Ureter (tissue), 1 donor: ENCODE measurements at regions not wholly inside any gene's neighbourhood (a gene's known extent, or its start where the extent isn't known, plus 50 kb on each side); places are given as distances from the start of the nearest gene placed in this dataset.
A peak's percentile ranks its signal among the peaks of the same experiment; 100 is the strongest.

ENCODE experiments used
- DNase-seq: peaks from one replicate; pipeline ENCODE4 v3.0.0-alpha.2; 2020; ENCODE audit warnings: low spot score
- donor health status: DM: yes; HTN: yes; CAD: no.

DNA sequence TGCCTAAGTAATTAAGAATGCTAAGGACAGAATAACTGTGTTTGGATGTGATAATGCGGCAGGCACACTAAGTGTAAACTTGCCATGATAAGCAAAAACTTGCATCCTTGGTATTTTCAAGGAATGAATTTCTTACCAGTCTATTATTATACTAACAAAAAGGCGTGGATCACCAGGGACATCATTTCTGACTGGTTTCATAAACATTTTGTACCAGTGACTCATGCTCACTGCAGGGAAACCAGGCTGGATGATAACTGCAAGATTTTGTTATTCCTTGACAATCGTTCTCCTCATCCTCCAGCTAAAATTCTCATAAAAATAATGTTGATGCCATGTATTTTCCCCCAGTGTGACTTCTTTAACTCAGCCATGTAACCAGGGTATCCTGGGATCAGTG is 289.5 kb downstream of the CDCA7 start:
- DNase-seq, result no peak

DNA sequence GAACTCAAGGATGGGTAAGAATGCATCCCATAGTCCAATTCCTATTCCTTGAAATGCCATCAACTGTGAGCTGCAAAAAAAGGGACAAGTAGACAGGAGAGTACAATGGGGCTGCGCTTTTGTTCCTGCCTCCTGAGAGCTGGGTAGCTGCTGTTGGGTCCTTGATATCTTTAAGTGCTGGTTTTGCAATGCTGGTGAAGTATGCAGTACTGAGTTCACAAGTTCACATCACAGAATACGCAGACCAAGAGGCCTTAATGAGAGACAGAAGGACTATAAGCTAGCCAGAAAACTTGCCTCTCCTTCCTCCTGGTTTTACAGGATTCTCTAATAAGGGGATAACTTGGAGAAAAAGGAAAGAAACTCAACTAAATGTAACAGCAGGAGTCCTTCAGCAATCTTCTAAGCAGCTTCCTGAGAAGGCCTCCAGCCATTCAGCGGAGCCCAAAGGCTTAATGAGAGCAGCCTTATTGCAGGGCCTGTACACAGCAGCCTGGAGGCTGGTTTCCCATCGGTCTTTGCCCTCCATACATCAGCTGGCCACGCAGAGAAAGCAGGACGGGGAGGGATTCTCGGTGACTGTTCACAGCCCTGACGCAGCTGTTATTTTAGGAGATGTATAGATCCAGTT is 293.1 kb downstream of the CDCA7 start:
- DNase-seq, result no peak

DNA sequence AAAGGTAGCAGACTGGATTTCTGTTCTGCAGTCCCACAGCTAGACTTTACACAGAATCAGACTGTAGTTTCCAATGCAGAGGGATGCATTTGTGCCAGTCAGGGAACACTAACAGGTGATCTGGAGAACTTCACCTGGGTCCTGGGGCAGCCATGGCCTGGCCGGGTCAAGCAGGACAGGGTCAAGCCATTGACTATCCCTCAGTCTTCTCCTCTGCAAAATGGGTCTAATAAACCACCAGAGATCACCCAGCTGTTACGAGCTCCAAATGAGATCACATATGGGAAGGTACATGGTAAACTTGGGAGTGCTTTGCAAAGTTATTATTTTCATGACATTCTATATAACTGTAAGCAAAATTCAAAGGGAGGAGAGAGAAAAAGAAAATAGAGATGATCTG is 294.1 kb downstream of the CDCA7 start:
- DNase-seq, result no peak

DNA sequence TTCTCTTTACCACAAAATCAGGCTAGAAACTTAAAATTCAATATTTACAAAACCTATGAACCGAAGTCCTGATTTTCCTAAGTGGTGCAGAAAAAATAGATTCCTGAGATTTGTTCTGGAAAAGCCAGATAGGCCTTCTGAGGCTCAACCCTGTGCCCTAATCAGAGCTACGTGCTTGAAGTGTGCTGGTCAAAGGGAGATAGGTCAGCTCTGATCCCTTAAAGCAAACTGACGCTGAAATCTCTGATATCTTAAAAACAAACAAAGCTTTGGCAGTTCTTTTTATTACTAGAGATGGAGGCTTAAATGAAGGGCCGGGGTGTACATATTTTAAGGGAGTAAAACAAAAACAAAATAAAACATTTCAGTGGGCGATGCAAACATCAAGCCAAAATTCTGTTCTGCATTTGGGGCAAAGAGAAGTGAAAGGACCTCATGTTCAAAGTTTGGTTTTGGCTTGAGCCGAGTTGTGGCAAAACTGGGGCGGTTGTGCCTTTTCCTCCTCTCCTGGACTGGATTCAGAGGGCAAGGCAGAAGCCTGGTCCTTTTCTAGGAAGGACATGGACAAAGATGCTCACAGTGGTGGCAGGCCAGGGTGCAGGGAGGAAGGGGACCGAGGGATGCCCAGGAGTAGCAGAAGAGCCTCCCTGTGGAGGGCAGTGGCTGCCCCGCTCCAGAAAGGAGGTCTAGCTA is 295.0 kb downstream of the CDCA7 start:
- peak; percentile 54 for DNase-seq

DNA sequence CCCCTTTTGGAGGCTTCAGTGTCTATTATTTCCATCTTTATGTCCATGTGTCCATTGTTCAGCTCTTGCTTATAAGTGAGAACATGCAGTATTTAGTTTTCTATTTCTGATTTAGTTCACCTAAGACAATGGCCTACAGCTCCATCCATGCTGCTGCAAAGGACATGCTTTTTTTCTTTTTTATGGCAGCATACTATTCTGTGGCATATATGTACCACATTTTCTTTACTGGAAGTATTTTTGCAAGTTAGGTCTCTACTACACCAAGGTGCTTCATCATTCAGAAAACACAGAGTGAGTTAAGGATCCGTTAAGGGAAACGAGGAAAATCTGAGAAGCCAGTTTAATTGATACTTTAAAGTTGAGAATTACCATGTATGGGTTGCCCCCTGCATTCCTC is 297.2 kb downstream of the CDCA7 start:
- DNase-seq, result no peak

DNA sequence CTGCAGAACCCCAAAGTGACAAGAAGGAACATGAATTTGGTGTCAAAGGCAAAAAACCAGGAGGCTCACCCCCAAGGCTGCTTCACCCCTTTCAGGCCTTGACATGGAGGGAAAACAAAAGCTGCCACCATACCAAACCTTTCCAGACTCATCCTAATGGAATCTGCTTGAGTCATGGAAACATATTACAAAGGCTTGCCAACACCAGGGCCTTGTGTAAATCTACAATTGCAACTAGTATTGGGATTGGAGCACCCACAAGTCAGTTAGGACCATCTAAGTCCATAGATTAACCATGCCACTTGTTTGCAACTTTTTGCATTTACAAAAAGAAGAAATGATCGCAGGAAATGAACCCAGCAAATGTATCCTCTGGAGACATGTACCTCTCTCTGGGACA is 297.6 kb downstream of the CDCA7 start:
- no peak for DNase-seq

DNA sequence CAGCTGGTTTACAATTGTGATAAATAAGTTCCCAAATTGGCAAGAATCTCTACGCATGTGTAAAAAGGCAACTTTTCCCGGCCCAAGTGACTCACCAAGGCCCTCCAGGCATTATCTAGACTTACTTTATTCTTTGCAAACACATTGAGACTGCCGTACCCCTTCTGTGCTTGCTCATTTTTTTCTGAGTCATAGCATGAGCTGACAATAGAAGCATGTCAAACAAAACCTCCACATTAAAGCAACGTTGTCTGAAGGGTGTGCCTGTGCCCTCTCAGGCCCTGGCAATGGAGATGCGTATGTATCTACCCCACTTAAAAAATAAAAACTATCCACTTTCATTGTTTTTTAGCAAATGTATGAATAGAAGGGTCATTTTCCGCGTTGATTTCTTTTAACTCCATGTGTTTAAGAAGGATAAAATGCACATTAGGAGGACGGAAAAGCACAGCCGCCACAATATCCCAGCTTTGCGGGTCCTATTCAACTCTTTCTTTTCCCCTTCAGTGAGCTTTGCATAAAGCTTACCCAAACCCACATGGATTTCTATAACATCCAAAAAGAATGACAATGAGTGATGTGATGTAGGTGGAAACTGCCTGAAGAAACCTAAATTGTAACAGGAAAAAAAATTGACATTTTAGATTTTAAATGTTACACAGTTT is 298.2 kb downstream of the CDCA7 start:
- DNase-seq, result peak; percentile 56

DNA sequence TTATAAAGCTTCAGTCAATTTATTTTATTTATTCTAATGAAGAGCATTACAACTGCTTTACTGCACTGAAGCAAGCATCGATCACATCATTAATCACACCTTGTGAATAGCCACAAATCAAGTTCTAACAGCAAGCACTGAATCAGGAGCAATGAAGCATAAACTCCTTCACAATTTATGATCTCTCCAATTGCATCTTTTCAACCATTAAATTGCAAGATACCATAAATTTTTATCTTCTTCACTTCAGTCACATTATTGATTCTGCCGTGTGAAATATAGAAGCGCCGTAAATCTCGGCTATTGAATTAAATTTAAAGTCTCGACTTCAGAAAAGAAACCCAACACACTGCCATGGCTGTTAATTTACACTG is 298.7 kb downstream of the CDCA7 start:
- no peak for DNase-seq

DNA sequence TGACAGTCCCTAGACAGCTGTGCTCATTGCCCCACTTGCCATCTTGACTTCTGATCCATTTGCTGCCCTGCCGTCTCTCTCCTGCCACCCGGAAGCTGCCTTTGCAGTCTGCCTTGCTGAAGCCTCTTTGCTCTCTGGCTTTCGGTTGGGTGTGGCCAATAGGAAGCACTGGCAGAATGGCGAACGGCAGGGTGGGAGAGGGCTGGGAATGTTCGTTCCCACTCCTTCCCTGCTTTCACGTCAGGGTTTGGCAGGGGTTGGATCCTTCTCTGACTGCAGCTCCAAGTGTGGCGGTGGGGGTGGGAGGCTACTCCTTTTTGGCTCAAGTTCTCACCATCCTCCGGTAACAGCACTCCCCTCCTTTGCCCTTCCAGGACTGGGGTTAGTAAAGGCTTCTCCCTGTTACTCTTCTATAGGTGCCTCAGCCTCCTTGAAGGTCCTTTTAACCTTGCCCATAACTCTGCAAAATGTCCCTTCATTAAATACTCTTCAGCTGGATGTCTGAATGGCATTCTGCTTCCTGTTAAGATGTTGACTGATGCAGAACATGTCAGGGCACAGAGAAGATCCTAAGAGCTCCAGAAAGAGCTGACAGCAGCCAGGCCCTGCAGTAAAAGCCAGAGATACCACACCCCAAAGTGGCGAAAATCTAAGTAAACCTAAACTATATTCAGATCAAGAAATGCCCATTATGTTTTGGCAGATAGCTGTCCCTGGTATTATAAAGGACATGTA is 299.7 kb downstream of the CDCA7 start:
- no peak for DNase-seq

DNA sequence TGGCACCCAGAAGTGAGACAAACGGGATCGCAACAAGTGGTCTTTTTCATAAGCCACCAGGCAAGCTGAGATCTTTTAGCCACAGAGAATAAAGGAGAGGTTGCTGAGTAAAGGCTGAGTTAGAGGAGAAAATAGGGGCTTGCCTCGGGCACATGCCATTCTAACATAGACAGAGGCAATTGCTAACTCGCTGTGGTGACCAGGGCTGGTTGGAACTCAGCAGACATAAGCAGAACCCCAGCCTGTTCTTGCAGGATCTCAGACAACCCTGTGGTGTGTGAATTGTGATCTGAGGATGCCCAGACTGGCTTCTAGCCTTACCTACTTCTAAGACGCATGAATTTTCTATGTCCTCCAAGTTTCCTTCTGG is 300.2 kb downstream of the CDCA7 start:
- no peak for DNase-seq

DNA sequence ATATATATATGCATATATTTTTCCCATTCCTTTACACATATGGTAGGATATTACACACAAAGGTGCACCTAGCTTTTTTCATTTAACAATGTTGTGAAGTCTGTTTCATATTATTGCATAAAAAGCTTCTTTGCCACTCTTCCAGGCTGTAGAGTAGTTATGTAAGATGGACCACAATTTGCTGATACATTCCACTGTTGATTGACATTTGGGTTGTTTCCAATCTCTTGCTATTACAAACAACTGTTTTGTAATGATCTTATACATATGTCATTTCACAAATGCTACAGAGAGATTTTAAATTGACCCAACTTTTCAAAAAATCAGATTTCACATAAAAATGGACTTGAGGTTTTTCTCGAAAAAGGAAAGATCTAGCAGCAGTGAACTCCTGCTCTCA is 301.4 kb downstream of the CDCA7 start:
- no peak for DNase-seq

DNA sequence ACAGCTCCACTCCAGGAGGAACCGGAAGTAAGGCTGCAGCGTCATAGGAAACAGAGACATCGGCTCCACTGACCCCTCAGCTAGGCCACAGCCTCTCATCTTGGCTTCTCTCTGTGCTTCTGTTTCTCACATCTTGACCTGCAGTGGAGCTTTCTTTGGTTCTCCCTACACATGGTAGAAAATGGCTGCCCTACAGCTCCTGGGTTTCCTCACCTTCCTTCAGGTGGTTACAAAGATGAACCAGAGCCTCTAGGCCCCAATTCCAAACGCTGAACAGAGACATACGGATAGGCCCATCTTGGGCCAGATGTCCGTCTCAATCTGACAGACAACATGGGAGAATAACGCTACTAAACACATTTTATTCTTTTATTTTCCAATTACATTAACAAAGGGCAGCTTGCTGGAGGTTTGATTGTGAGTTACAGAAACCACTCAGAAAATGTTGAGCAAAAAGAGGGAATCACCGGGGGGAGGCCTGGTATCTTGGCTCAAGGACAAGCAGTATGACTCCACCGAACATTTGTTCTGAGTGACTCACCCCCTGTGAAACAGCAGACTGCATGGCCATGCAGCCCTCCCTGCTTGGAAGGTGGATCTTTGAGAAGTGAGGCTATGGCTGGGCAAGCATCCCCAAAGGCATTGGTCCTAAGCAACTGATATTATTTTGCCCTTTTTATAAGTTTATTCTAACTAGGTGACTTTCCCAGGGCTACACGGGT is 303.5 kb downstream of the CDCA7 start:
- DNase-seq, result no peak

DNA sequence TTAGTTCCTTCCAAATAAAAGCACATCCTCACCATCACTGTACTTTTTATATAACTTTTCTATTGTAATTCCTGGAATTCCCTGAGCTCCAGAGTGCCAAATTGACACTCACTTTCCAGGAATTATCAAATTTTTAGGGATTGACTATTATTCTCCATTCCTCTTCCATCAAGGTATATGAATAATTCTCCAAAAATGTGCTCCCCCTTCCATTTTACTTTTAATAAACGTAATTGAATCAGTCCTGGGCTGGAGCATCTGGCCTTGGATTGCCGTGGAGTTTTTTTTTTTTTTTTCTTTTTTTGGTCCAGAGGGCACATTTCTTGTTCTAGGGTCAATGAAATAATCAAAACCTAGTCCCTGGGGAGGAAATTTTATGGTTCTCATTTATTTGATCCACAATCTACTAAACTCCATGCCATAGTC is 304.3 kb downstream of the CDCA7 start:
- DNase-seq, result no peak

DNA sequence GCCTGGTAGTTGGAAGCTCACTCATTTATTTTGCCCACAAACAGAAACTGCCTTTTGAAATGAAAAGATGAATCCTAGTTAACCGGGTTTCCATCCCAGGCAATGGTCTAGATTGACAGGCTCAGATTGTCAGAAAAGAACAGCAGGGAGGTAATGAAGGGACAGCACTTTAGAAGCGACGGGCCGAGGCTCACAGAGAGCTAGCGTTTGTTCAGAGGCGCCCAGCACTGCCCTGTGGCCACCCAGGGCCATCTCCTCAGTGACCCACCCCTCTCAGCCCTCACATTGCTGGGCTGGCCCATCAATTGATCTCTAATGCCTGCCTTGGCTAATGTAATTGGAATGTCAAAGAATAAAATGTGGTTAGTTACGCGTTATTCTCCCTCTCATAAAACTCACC is 304.8 kb downstream of the CDCA7 start:
- DNase-seq, result no peak

DNA sequence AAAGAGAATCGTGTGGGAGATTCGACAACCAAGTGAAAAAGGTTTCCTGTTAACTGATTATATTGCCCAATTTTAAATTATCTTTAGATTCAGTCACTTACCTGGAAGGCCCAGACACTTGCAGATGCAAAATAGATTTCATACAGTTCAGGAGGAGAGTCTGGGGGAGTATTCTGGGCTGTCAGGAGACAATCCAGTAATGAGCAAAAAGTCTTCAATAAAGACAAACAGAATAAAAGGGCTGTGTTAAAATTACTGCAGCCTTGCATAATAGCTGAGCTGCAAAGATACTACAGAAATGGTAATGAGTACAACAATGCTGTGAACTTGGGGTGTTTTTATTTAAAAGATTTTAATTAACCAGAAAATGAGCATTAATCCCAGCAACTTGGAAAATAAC is 303.6 kb downstream of the SP3 start:
- DNase-seq, result no peak

DNA sequence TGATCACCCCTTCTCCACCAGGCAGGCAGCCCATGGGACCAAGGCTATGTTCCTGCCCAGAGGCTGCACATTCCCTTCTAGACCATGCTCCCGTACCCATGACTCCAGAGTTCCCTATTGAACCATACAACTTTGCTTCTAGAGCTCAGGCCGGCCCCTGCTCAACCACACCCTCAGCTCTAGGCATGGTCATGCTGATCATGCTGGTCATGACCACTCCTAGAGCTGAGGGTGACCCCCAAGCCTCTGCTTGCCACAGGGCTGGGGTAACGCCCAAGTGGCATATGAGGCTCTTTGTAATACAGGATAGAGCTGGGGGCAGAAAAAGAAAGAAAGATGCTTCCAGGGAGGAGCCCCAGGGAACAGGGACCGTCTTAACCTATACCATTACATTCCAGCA is 301.8 kb downstream of the SP3 start:
- DNase-seq, result no peak

DNA sequence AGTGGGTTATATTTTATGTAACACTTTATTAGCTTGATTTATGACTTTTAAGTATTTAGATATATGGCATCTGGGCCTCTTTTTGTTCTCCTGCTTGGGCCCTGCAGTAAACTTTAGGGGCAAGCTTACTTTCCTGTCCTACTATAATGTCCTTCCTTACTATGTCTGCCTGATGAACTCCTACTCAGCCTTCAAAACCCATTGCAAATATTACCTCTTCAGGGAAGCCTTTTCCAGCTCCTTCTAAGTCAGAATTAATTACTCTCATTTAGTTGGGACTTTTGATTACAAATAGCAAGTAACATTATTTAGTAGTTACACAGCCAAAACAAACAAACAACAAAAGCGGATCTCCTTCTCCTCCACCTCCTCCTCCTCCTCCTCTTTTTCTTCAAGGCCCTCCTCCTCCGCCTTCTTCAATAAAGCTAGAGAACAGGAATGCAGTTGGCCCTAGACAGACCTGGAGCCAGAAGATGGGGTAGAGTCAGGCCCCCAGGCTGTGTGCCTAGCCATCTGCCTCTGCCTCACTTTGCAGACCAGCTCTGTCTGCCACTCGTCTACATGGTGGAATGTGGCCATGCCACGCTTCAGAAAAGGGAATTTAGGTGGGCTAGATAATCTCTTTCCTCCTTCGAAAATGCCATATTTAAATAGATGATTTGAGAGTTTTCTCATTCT is 301.2 kb downstream of the SP3 start:
- no peak for DNase-seq

DNA sequence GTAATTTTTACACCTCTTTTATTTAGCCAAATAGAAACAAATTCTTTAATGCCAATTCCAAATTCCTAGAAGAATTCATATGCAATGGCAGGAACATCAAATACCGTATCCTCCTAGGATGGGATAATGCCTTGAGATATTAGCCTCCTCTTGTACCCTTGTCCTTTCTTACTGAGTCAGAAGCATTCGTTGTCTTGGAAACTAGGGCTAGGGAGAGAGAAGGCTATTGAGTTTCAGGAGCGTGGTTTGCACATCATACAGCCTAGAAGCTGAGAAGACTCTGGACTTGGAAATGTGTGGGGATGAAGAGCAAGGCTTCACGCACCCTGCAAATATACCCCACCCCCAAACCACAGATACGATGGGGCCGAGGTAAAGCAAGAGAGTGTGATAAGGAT is 300.7 kb downstream of the SP3 start:
- no peak for DNase-seq

DNA sequence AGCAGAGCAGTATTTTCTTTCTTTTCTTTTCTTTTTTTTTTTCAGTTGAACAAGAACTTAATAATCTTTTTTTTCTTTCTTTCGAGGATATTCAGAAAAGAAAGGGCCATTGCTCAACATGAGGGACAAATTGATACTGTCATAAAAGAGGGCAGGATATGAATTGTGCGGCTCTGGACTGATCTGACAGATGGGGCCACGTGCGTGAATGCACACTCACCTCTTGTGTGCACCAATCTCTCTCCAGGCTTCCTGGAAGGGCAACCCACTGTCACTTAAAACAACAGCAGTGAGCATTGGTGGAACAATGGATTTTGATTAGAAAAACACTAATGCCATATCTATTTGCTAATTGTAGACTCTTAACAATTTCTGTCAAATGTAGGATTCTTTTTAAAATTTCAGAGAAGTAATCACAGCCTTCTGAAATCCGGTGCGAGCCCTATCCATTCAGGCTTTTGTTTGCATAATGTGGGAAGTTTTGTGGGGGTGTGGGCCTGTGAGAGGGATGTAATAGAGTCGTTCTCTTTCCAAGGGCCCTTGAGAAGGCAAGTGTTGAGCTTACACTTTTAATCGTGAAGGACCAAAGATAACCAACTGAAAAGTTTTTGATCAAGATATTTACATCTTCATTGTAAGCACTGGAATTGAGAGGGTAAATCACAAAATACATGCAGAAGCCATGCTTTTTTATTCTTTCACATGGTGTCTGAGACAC is 298.8 kb downstream of the SP3 start:
- no peak for DNase-seq

DNA sequence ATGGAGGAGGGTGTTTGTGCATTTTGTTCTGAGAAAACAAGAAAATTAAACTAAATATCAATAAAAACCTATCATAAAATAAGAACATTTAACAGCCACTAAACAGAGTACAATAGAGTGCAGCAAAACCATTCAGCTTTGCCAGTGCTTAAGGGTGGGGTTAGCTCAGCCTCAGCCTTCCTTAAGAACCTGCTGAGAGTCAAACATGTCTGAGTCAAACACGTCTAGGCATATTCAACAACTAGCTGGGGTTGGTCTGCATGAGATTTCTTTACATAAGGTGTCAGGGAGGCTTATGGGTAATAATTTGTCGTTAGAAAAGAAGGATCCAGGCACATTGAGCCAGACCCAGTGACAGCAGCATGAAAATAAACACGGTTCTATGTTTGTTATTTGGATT is 298.2 kb downstream of the SP3 start:
- no peak for DNase-seq

DNA sequence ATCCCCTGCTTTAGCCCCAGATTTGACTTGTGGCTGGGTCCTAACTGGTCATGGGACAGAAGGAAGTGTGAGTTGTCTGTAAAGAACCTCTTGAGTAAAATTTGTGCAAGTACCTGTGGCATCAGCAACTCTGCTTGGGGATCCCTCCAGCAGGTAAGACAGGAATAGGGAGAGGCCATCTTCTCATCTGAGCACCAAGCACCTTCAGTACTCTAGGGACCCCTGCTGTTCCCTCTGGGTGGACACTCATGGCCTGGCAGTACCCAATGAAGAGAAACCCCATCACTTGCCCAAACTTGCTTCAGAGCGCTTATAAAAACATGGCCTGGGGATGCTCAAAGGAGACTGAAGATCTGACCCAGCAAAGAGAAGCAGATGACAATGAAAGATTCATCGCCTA is 297.8 kb downstream of the SP3 start:
- no peak for DNase-seq
